ENCODE measurements at regions not wholly inside any gene's neighbourhood (a gene's known extent, or its start where the extent isn't known, plus 50 kb on each side); places are given as distances from the start of the nearest gene placed in this dataset.

DNA sequence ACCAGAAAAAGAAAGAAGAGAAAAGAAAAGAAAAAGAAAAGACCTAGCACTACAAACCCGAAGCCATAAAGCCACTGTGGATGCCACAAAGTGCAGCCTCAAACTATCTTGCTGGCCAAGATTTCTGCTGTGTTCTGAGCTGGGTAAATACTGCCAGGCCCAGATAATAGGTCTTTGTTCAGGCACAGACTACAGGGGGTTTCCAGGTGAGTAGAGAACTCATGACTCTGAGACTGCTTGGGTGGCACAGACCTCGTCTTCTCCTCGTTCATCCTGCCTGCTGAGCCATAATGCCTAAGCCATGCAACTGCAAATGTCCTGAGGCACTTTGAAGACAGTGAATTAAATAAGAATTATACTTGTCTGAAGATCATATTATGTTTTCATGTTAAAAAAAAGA, 651.8 kb downstream of the LMO4 start:
- H3K4me2 ChIP-seq (ENCODE audit: extremely low read depth, insufficient read depth, low read length) = no peak overlapping the region
- H3K4me3 ChIP-seq (replicated peaks in 1 of 4; ENCODE audit: control extremely low read depth in 1 of 4, insufficient read depth in 1 of 4, low read depth in 3 of 4, low read length in 4 of 4) = no peak overlapping the region
- H3K9me3 ChIP-seq (ENCODE audit: control insufficient read depth, insufficient read depth, low read depth, low read length) = no peaks in the 10 kb centered on the region
- H3K79me2 ChIP-seq (ENCODE audit: control insufficient read depth, insufficient read depth, low read length) = no peaks in the 10 kb centered on the region
- H3K9ac ChIP-seq (ENCODE audit: insufficient read depth, low read length) = no peak overlapping the region
- H3K36me3 ChIP-seq (ENCODE audit: control insufficient read depth, insufficient read depth, low read length) = no peaks in the 10 kb centered on the region
- TF ChIP-seq, protein P1, sequence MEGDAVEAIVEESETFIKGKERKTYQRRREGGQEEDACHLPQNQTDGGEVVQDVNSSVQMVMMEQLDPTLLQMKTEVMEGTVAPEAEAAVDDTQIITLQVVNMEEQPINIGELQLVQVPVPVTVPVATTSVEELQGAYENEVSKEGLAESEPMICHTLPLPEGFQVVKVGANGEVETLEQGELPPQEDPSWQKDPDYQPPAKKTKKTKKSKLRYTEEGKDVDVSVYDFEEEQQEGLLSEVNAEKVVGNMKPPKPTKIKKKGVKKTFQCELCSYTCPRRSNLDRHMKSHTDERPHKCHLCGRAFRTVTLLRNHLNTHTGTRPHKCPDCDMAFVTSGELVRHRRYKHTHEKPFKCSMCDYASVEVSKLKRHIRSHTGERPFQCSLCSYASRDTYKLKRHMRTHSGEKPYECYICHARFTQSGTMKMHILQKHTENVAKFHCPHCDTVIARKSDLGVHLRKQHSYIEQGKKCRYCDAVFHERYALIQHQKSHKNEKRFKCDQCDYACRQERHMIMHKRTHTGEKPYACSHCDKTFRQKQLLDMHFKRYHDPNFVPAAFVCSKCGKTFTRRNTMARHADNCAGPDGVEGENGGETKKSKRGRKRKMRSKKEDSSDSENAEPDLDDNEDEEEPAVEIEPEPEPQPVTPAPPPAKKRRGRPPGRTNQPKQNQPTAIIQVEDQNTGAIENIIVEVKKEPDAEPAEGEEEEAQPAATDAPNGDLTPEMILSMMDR (conservative IDR thresholded peaks at IDR 0.05 in 1 of 2, IDR thresholded peaks at IDR 0.05 in 1 of 2; ENCODE audit: low read depth in 1 of 2, low read length in 2 of 2) = no peak
- TF ChIP-seq EZH2 (IDR thresholded peaks at IDR 0.05; ENCODE audit: low read length, missing control alignments) = no peak
- no peak for DNase-seq (ENCODE audit: low read depth in 2 of 2)
- H3K27ac ChIP-seq (ENCODE audit: insufficient read depth, low read length) = no peak overlapping the region
- H3K27me3 ChIP-seq (ENCODE audit: control insufficient read depth, insufficient read depth, low read length) = no peaks in the 10 kb centered on the region
- no peaks in the 10 kb centered on the region for H4K20me1 ChIP-seq (ENCODE audit: control insufficient read depth, extremely low read depth, insufficient read depth, low read length)
- no peaks in the 10 kb centered on the region for H3K4me1 ChIP-seq (ENCODE audit: control insufficient read depth, extremely low read depth, insufficient read depth, low read length)
- no peak overlapping the region for H2AFZ ChIP-seq (ENCODE audit: low read length)

DNA sequence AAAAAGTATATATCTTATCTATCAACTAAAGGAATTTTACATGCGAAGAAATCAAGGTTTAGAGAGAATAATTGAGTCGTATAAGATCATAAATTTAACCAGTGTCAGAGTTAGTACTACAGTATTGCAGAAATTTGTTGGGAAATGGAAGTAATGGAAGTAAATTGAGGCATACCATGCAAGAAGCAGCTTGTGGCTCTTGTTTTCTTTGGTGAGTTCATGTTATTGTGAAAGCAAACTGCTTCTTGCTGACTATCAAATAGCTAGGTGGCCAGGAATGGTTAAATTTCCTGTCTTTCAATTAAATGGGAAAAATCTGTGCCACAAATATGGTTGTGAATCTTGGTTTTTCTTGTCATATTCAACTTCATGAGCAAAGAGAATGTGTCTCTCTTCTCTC, 652.7 kb downstream of the LMO4 start:
- DNase-seq (ENCODE audit: low read depth in 2 of 2) = no peak
- no peak overlapping the region for H2AFZ ChIP-seq (ENCODE audit: low read length)
- H3K9ac ChIP-seq (ENCODE audit: insufficient read depth, low read length) = no peak overlapping the region
- no peaks in the 10 kb centered on the region for H4K20me1 ChIP-seq (ENCODE audit: control insufficient read depth, extremely low read depth, insufficient read depth, low read length)
- H3K27me3 ChIP-seq (ENCODE audit: control insufficient read depth, insufficient read depth, low read length) = no peaks in the 10 kb centered on the region
- no peak overlapping the region for H3K27ac ChIP-seq (ENCODE audit: insufficient read depth, low read length)
- H3K4me1 ChIP-seq (ENCODE audit: control insufficient read depth, extremely low read depth, insufficient read depth, low read length) = no peaks in the 10 kb centered on the region
- H3K4me3 ChIP-seq (replicated peaks in 1 of 4; ENCODE audit: control extremely low read depth in 1 of 4, insufficient read depth in 1 of 4, low read depth in 3 of 4, low read length in 4 of 4) = no peak overlapping the region
- no peak for TF ChIP-seq EZH2 (IDR thresholded peaks at IDR 0.05; ENCODE audit: low read length, missing control alignments)
- TF ChIP-seq, protein P1 (conservative IDR thresholded peaks at IDR 0.05 in 1 of 2, IDR thresholded peaks at IDR 0.05 in 1 of 2; ENCODE audit: low read depth in 1 of 2, low read length in 2 of 2) = no peak
- H3K4me2 ChIP-seq (ENCODE audit: extremely low read depth, insufficient read depth, low read length) = no peak overlapping the region
- no peaks in the 10 kb centered on the region for H3K36me3 ChIP-seq (ENCODE audit: control insufficient read depth, insufficient read depth, low read length)
- H3K9me3 ChIP-seq (ENCODE audit: control insufficient read depth, insufficient read depth, low read depth, low read length) = no peaks in the 10 kb centered on the region
- no peaks in the 10 kb centered on the region for H3K79me2 ChIP-seq (ENCODE audit: control insufficient read depth, insufficient read depth, low read length)

DNA sequence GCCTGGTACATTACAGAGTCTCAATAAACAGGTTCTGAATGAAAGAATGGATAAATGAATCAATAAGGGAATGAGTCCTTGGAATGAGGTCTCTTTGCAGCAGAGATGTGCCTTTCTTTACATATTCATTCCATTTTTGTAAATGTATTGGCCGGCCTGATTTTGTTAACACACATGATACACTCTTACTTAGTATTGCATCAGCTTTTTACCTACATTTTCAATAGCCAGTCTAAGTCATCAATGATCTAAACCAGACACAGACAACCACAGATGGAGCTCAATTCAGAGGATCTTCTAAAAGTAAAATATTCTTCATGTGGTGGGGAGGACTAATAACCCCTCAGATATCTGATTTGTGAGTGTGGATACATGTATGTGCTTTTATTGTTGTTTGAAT, 653.1 kb downstream of the LMO4 start:
- H4K20me1 ChIP-seq (ENCODE audit: control insufficient read depth, extremely low read depth, insufficient read depth, low read length) = no peaks in the 10 kb centered on the region
- no peak overlapping the region for H2AFZ ChIP-seq (ENCODE audit: low read length)
- H3K4me3 ChIP-seq (replicated peaks in 1 of 4; ENCODE audit: control extremely low read depth in 1 of 4, insufficient read depth in 1 of 4, low read depth in 3 of 4, low read length in 4 of 4) = no peak overlapping the region
- H3K9me3 ChIP-seq (ENCODE audit: control insufficient read depth, insufficient read depth, low read depth, low read length) = no peaks in the 10 kb centered on the region
- H3K4me2 ChIP-seq (ENCODE audit: extremely low read depth, insufficient read depth, low read length) = no peak overlapping the region
- H3K4me1 ChIP-seq (ENCODE audit: control insufficient read depth, extremely low read depth, insufficient read depth, low read length) = no peaks in the 10 kb centered on the region
- no peak overlapping the region for H3K27ac ChIP-seq (ENCODE audit: insufficient read depth, low read length)
- DNase-seq (ENCODE audit: low read depth in 2 of 2) = no peak
- H3K36me3 ChIP-seq (ENCODE audit: control insufficient read depth, insufficient read depth, low read length) = no peaks in the 10 kb centered on the region
- H3K9ac ChIP-seq (ENCODE audit: insufficient read depth, low read length) = no peak overlapping the region
- no peaks in the 10 kb centered on the region for H3K27me3 ChIP-seq (ENCODE audit: control insufficient read depth, insufficient read depth, low read length)
- no peaks in the 10 kb centered on the region for H3K79me2 ChIP-seq (ENCODE audit: control insufficient read depth, insufficient read depth, low read length)
- TF ChIP-seq, protein P1 (conservative IDR thresholded peaks at IDR 0.05 in 1 of 2, IDR thresholded peaks at IDR 0.05 in 1 of 2; ENCODE audit: low read depth in 1 of 2, low read length in 2 of 2) = no peak
- TF ChIP-seq EZH2 (IDR thresholded peaks at IDR 0.05; ENCODE audit: low read length, missing control alignments) = no peak

All from fibroblast of lung (primary cell).